GM21423 (cell line): ENCODE measurements at regions not wholly inside any gene's neighbourhood (a gene's known extent, or its start where the extent isn't known, plus 50 kb on each side); places are given as distances from the start of the nearest gene placed in this dataset.

Experiments used
- ATAC-seq: cut with Tn5 transposase; IDR thresholded peaks from one replicate; pipeline ENCODE4 v1.9.1; 2021; ENCODE audit warnings: mild to moderate bottlenecking, moderate library complexity; ENCODE audit not compliant: unreplicated experiment

- ATAC-seq: no peak
Observed at GRCh38 chr9:38315085-38315595, 77.4 kb upstream of the ALDH1B1 start.

- ATAC-seq: no peak
Observed at GRCh38 chr9:38313421-38313820, 79.1 kb upstream of the ALDH1B1 start.

- ATAC-seq: no peak
Observed at GRCh38 chr9:38312406-38312805, 80.1 kb upstream of the ALDH1B1 start.

GRCh38 chr9:38311382-38312270, 80.9 kb upstream of the ALDH1B1 start:
- no peak for ATAC-seq

GRCh38 chr9:38309324-38310195, 82.9 kb upstream of the ALDH1B1 start:
- no peak for ATAC-seq

- ATAC-seq: no peak
Observed at GRCh38 chr9:38308136-38308535, 84.4 kb upstream of the ALDH1B1 start.

GRCh38 chr9:38306899-38307298, 85.6 kb upstream of the ALDH1B1 start:
- ATAC-seq: no peak

- no peak for ATAC-seq
Observed at GRCh38 chr9:38305582-38305981, 86.9 kb upstream of the ALDH1B1 start.

- no peak for ATAC-seq
Observed at GRCh38 chr9:38301376-38302106, 91.0 kb upstream of the ALDH1B1 start.

- no peak for ATAC-seq
Observed at GRCh38 chr9:38299856-38300255, 92.6 kb upstream of the ALDH1B1 start.

- no peak for ATAC-seq
Observed at GRCh38 chr9:38298904-38299303, 93.6 kb upstream of the ALDH1B1 start.

- no peak for ATAC-seq
Observed at GRCh38 chr9:38298503-38298902, 94.0 kb upstream of the ALDH1B1 start.

- ATAC-seq: no peak
Observed at GRCh38 chr9:38296807-38297206, 95.7 kb upstream of the ALDH1B1 start.

- ATAC-seq: no peak
Observed at GRCh38 chr9:38295764-38296163, 96.7 kb upstream of the ALDH1B1 start.

- no peak for ATAC-seq
Observed at GRCh38 chr9:38294220-38294960, 98.1 kb upstream of the ALDH1B1 start.

- no peak for ATAC-seq
Observed at GRCh38 chr9:38293022-38293421, 99.5 kb upstream of the ALDH1B1 start.

- no peak for ATAC-seq
Observed at GRCh38 chr9:38292480-38292879, 100.0 kb upstream of the ALDH1B1 start.

- ATAC-seq: no peak
Observed at GRCh38 chr9:38289866-38290245, 102.6 kb upstream of the ALDH1B1 start.

- ATAC-seq: no peak
Observed at GRCh38 chr9:38289236-38289865, 103.2 kb upstream of the ALDH1B1 start.

GRCh38 chr9:38288502-38288901, 104.0 kb upstream of the ALDH1B1 start:
- ATAC-seq: no peak
